Activated CD8-positive, alpha-beta memory T cell treated with anti-CD3 and anti-CD28 coated beads for 4 hours (primary cell): ENCODE measurements at regions not wholly inside any gene's neighbourhood (a gene's known extent, or its start where the extent isn't known, plus 50 kb on each side); places are given as distances from the start of the nearest gene placed in this dataset.
"Not testable (repeated sequence)": the region's sequence is repeated elsewhere in the genome, so short reads cannot be mapped to it uniquely, and the experiment has no call there.

ENCODE experiments used
- DNase-seq, 2 donors: peaks; one replicate each; pipeline ENCODE4 v3.0.0-alpha.2; 2020; ENCODE audit warnings: low read depth in 2 of 2

DNA sequence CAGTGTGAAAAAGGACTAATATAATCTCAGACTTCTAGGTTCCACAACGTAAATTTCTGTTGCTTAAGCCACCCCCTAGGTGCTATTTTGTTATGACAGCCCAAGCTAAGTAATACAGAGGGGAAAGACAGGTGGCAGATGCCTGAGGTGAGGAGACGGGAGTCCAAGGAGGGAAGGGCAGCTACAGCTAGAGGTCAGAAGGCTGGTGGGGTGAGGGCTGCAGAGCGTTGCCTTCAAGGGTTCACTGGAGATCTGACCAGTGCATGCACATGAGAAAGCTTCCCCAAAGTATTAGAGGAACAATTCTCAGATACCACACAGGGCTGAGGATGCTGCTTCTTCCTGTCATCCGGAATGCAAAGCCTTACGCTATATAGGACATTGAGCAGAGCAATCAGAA, 104.7 kb upstream of the IRX4 start:
- no peak for DNase-seq

DNA sequence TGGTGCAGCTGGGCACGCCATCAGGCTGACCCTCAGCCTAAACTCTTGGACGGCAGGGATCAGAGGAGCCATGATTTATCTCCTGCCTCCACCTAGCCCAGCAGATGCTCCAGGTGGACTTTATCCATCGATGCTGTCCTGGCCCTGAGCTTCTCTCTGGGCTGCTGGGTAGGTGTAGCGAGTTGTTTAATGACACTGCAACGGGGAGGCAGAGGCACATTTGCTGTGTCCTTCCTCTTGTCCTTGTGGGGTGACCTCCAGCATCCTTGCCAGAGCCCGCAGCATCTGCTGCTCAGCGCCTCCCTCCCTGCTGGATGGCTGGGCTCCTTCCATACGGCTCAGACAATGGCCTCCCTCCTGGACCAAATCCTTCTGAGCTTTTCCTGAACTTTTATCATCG, 103.1 kb upstream of the IRX4 start:
- no peak for DNase-seq

DNA sequence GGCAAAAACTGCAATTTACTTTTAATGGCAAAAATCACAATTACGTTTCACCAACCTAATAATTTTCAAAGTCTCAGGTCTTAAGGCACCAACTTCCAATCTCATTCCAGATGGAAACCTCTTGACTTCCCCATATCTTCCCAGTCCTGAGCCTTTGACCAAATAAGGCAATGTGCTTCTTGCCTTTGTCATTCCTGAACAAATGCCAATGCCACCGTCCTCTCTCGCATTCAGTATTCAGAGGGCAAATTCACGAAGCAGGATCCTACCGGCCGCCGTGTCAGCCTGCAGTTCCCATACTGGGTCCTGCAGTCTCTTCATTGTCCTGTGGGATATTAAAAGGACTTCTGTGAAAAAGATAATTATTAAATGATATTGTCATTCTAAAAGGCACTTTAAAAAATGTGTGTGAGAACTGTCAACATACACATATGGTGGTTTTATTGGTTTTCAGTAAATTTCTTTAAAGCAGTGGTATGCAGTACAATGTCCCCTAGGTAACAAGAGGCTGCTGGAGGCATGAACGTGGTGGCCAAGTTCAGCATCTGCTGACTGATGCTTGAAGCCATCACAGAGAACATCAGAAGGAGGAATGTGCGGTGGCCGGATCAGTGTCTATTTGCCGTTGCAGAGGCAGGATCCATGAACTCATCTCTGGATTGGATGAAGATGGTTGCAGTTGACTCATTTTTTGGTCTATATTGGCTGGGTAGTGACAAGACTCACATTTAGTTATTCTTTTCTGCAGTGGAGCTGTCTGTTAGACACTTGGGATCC, 101.4 kb upstream of the IRX4 start:
- DNase-seq, result no peak

DNA sequence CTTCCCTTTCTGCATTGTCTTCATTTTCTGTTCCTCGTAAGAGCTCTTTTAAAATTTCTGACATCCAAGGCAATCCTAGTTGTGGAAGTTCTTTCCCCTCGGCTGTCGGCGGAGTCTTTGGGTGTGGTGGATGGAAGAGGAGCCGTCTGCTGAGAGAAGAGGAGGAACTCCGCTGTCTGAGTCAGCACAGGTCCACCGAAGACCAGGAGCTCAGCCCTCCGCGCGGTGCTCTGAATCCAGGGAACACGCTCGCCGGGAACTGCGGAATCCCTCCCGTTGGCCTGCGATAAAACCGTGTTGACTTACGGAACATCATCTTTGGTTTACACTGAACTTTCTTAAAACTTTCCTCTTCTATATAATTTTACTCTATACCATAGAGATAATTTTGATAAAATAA, 100.7 kb upstream of the IRX4 start:
- DNase-seq, result no peak

DNA sequence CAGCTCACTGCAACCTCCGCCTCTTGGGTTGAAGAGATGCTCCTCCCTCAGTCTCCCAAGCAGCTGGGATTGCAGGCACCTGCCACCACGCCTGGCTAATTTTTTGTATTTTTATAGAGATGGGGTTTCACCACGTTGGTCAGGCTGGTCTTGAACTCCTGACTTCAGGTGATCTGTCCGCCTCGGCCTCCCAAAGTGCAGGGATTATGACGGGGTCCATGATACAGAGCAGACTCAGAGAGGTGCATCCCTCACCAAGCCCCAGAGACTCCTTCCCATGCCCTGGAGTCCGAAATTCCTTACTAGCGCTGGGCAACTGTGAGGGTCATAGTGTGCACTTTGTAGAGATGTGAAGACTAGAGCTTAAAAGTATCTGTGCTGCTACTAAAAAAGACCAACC, 99.8 kb upstream of the IRX4 start:
- not testable (repeated sequence) for DNase-seq

- no peak for DNase-seq
These were observed 93.4 kb upstream of the IRX4 start for GRCh38 chr5:1975898-1976765.

GRCh38 chr5:1975406-1975715, 92.6 kb upstream of the IRX4 start:
- no peak for DNase-seq

DNA sequence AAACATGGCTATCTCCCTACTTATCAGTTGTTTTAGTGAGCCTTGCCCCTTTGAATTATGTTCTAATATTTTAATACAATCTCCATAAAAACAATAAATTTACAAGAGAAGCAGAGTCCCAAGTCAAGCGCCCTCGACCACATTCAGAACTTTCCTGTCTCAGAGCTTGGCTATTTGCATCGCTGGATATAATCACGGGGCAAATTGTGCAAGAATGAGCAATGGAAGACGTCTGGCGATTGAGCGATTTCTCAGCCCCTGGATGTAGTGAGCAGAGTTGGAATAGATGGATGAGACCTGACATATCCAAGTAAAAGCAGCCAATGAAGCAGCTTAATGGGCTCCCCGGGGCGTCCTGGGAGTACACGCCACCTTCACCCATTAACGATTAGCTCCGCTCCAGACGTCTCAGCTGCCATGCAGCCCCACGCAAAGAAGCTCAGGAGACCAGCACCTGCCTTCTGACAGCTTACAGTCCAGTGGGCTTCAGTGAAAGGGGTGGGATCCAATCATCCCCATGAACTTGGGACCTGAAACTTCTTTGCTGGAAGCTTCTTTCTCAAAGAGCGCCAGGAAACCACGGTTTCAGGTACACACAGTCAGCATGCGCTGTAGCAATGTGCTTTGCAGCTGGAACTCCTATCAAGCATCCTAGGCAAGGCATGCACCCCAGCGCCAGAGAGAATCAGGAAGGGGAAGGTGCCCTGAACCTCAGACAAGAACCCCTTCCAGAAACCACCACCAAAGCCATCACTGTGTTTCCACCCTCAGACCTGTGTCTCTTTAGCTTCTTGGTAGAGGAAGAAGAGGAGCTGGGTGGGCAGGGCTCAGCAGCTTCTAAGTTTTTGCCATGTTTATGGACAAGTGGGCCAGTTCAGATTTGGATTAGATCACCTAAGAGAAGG, 92.0 kb upstream of the IRX4 start:
- no peak for DNase-seq

DNA sequence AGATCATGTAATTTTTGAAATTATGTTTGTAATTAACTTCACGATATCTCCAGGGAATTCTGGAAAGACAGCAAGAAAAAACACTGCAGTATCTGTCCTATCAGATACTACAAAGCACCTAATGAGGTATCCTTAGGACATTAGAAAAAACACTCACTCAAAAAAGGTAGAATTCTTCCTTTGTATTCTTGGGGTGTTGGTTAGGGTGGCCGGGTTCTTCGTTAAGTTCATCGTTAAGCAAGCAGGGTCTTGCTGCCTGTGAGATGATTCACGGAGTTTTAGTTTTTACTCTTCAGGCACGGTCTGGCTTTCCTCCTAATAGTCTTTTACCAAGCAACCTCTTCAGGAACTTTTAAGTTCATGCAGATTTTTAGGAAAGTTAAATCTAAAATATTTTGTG, 91.4 kb upstream of the IRX4 start:
- DNase-seq, result no peak

DNA sequence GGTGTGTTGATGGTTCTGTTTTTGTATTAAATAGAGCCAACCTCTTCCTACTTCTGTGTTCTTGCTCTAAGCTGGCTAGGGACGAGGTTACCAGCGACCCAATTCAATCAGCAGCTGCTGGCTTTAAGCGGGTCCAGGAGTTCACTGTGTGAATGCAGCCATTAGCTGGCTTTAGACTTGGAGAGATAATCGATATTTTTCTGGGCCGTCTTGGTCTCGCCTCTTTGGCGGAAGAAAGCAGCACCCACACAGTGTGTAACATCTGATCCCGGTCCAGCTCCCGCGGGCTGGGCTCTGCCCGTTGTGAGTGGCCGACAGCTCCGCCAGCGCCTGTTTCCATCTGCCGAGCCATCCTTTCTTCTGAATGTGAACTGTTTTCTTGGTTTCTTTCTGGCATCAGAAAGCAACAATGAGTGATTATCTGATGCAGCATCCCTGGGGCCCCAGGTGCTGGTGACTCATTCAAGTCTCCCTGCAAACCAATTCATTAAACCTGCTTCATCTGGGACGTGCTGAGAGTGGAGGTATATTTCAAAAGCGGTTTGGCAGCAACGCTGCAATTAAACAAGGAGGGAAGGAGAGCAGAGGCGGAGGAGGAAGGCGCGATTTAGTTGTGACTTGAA, 90.8 kb upstream of the IRX4 start:
- DNase-seq, result no peak

DNA sequence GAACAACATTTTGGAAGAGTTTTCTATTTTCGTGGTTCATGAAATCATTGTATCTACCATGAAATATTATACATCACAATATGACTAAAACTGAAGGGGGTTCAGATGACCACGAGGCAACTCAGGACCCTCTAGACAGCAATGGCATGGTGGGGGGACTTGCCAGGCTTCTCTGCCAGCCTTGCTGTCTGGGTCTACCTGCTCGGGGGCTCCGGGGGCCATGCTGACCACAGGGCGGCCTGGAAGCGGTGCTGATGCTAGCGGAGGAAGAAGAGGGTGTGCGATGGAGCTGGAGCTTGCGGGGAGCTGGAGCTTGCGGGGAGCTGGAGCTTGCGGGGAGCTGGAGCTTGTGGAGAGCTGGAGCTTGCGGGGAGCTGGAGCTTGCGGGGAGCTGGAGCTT, 89.2 kb upstream of the IRX4 start:
- no peak for DNase-seq

GRCh38 chr5:1967736-1968135, 85.0 kb upstream of the IRX4 start:
- no peak for DNase-seq

DNA sequence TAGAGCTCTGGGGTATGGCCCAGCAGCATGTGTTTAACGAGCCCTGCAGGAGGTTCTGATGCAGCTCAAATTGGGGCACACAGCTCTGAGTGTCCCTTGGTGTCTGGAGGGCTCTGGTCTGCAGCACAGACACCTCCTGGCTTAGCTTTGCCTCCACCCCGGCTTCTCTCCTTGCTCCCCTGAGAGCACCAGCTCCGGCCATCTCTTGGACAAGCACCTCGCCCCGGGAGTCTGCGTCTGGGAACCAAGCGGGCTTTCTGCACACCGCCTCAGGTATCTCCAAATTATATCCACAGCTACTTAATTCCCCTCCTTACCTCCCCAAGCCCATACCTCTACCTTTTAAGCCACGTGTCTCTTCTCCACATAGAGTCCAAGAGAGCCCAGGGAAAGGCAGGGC, 83.7 kb upstream of the IRX4 start:
- DNase-seq, result no peak

DNA sequence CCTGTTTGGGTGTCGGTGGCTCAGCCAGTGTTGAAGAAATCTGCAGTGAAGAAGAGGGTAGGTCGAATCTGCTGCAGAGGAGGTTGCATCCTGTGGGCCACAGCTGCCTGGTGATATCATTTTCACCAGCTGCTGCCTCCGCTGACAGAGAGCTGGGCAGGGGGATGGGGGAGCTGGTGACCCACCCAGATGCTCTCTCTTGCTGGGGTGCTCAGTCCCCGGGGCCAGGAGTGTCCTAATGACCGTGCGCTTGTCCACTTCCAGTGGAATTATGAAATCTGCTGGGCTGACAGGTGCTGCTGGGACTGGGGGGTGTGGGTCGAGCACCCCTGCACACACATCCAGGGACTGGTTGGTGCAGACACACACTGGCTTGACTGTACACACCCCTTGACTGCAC, 83.2 kb upstream of the IRX4 start:
- no peak for DNase-seq

DNA sequence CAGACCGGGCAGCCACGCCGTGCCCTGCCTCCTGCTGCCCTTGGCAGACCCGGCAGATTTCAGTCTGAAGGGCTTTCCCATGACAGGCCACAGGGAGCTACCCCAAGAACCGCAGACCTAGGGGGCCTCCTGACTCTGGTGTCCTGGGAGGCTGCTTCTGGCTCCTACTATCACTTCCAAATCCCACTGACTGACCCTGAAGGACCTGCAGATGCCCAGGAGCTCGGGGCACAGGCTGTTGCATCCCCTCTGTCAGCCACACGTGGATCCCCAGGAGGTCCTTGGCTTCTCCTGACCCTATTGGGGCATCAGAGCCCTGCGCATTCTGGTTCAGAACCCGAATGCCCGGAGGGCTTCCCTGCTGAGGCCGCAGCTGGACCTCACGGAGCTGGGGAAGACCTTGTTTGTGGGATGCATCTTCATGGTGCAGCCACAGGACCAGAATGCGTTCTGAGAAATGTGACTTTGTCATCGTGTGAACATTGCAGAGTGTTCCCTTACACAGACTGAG, 81.3 kb upstream of the IRX4 start:
- no peak for DNase-seq

DNA sequence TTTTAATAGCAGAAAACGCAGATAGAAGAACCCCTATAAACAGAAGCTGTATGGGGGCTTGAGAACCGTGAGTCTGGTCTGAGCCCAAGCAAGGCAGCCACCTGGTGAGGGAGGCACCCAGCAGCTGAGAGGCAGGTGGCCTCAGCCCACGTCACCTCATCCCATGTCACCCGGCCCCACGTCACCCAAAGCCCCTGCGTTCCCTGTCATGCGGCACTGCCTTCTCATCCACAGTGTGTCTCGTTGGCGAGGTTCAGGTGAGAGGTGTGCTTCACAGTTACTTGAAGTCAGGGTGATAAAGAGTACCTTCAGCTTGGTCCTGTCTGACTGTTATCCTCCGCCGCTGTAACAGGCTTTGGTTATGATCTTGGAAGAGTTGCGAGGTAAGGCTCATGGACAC, 80.6 kb upstream of the IRX4 start:
- DNase-seq, result no peak

DNA sequence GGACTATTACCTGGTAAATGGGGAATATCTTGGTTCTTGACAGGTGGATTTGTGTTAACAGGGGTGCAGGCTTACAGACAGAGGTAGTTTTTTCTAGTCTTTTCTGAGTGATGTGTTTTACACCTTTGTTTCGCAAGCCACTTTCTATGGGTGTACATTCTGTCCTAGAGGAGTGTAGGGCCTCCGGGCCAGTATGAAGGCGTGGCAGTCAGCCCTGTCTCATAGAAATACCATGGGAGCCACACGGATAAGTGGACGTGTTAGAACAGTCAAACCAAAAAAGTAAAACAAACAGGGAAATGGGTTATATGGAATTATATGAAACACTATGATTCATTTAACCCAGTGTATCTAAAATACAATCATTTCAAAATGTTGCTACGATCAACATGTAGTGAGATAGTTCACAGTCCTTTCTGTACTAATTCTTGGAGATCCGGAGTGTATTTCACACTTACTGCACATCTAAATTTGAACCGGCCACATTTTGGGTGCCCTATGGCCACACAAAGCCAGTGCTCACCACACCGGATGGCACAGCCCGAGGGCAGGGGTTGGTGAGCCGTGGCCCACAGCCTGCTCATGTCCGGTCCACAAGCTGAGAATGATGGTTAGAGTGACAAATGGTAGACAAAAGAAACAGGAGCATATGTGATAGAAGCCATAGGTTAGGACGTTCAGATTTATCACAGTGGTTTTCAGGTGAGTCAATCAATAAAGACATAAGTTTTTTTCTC, 80.1 kb upstream of the IRX4 start:
- DNase-seq, result no peak

GRCh38 chr5:1961952-1962595, 79.3 kb upstream of the IRX4 start:
- no peak for DNase-seq

GRCh38 chr5:1961304-1961946, 78.7 kb upstream of the IRX4 start:
- DNase-seq, result no peak
